H1 (cell line): ENCODE measurements at regions not wholly inside any gene's neighbourhood (a gene's known extent, or its start where the extent isn't known, plus 50 kb on each side); places are given as distances from the start of the nearest gene placed in this dataset.

Experiments used
- CTCF ChIA-PET: fragments of 300-600 bp; sonication (Branson Sonifier 250); formaldehyde crosslinking; loops from one replicate; lab custom pipeline; 2021; ENCODE audit not compliant: partially characterized antibody; lab: Charles Lee
- POLR2A ChIA-PET: fragments of 300-600 bp; sonication (Branson Sonifier 250); formaldehyde crosslinking; loops from one replicate; lab custom pipeline; 2021; ENCODE audit warnings: inconsistent platforms; ENCODE audit not compliant: partially characterized antibody; lab: Charles Lee
- DNase-seq, 2 experiments: peaks; one replicate each; pipeline versions ENCODE4 v3.0.0 to v3.0.0-alpha.2; 2010 to 2022; ENCODE audit warnings: low spot score in 2 of 2, low read depth in 1 of 2, mixed read lengths in 1 of 2
- FAIRE-seq: peaks from 2 replicates; lab custom pipeline; 2011; peaks lifted over from hg19 to GRCh38; lab: Jason Lieb, UNC
- H2AFZ ChIP-seq: 2 replicates; pipeline ENCODE4 v1.8.1; 2012; ENCODE audit warnings: low read length, inconsistent platforms
- H2AK5ac ChIP-seq: 2 replicates; pipeline ENCODE4 v1.6.1; 2013; ENCODE audit warnings: low read depth, low read length
- H2BK120ac ChIP-seq: replicated peaks from 2 replicates; pipeline ENCODE3; 2013; ENCODE audit warnings: low read depth, low read length, inconsistent platforms
- H2BK12ac ChIP-seq: 2 replicates; pipeline ENCODE4 v1.6.1; 2013; ENCODE audit warnings: low read depth, low read length
- H2BK15ac ChIP-seq: 2 replicates; pipeline ENCODE4 v1.6.1; 2013; ENCODE audit warnings: low read length
- H2BK20ac ChIP-seq: 2 replicates; pipeline ENCODE4 v1.6.1; 2013; ENCODE audit warnings: low read length
- H2BK5ac ChIP-seq: 2 replicates; pipeline ENCODE4 v1.6.1; 2013; ENCODE audit warnings: low read depth, low read length
- H3K14ac ChIP-seq: 2 replicates; pipeline ENCODE4 v1.6.1; 2013; ENCODE audit warnings: inconsistent platforms; ENCODE audit not compliant: insufficient read length
- H3K18ac ChIP-seq: 2 replicates; pipeline ENCODE4 v1.6.1; 2013; ENCODE audit warnings: low read length; ENCODE audit errors: extremely low read depth
- H3K23ac ChIP-seq: 2 replicates; pipeline ENCODE4 v1.6.1; 2013; ENCODE audit warnings: inconsistent platforms; ENCODE audit not compliant: insufficient read length
- H3K23me2 ChIP-seq: 2 replicates; pipeline ENCODE4 v1.6.1; 2013; ENCODE audit warnings: low read depth, low read length
- H3K27ac ChIP-seq: 2 replicates; pipeline ENCODE4 v1.6.1; 2011; ENCODE audit warnings: low read depth, low read length, inconsistent platforms
- H3K27me3 ChIP-seq, 4 experiments: replicated peaks in 1 of 4; 1 replicate in 1 of 4; 2 replicates in 3 of 4; pipeline versions ENCODE4 v1.6.1 to v1.8.1; 2011 to 2013; ENCODE audit warnings: low read length in 3 of 4, mild to moderate bottlenecking in 3 of 4, inconsistent platforms in 2 of 4, mixed read lengths in 2 of 4, moderate library complexity in 1 of 4; ENCODE audit not compliant: control insufficient read depth in 3 of 4, insufficient read depth in 3 of 4; ENCODE audit errors: extremely low read depth in 1 of 4
- H3K36me3 ChIP-seq, 4 experiments: 2 replicates each; pipeline versions ENCODE4 v1.6.1 to v1.8.1; 2011 to 2013; ENCODE audit warnings: mild to moderate bottlenecking in 4 of 4, low read length in 3 of 4, moderate library complexity in 2 of 4, control low read depth in 1 of 4, inconsistent platforms in 1 of 4; ENCODE audit not compliant: insufficient read depth in 4 of 4, control insufficient read depth in 2 of 4
- H3K4ac ChIP-seq: replicated peaks from 2 replicates; pipeline ENCODE3; 2013; ENCODE audit warnings: low read length, low read depth, mixed read lengths, inconsistent platforms; ENCODE audit not compliant: insufficient read length
- H3K4me1 ChIP-seq, 4 experiments: replicated peaks in 1 of 4; 1 replicate in 1 of 4; 2 replicates in 3 of 4; pipeline versions ENCODE4 v1.6.1 to v1.8.1; 2011 to 2013; ENCODE audit warnings: low read length in 3 of 4, inconsistent platforms in 2 of 4, mixed read lengths in 1 of 4; ENCODE audit not compliant: insufficient read depth in 4 of 4, control insufficient read depth in 3 of 4
- H3K4me2 ChIP-seq, 2 experiments: 2 replicates each; pipeline versions ENCODE4 v1.6.1 to v1.8.1; 2011 to 2013; ENCODE audit warnings: low read depth in 2 of 2, low read length in 2 of 2, control low read depth in 1 of 2, inconsistent platforms in 1 of 2, mild to moderate bottlenecking in 1 of 2; ENCODE audit not compliant: insufficient read depth in 1 of 2
- H3K4me3 ChIP-seq, 4 experiments: fragments of 200-600, 300-600 bp in 1 of 4; sonication (generic), shearing (Covaris generic), sonication (Bioruptor Twin) in 1 of 4; 2 replicates each; pipeline versions ENCODE4 v1.5.1 to v1.8.1; 2011 to 2016; ENCODE audit warnings: low read length in 4 of 4, low read depth in 3 of 4, control low read depth in 2 of 4, inconsistent platforms in 2 of 4, mild to moderate bottlenecking in 2 of 4, mixed read lengths in 1 of 4, moderate library complexity in 1 of 4; ENCODE audit not compliant: insufficient read depth in 2 of 4; ENCODE audit errors: extremely low read depth in 1 of 4
- H3K56ac ChIP-seq: replicated peaks from 2 replicates; pipeline ENCODE3; 2013; ENCODE audit warnings: low read depth, mild to moderate bottlenecking, mixed read lengths, low read length, inconsistent platforms; ENCODE audit not compliant: insufficient read length
- H3K79me1 ChIP-seq: 2 replicates; pipeline ENCODE4 v1.6.1; 2013; ENCODE audit warnings: low read depth, low read length, control low read depth
- H3K79me2 ChIP-seq, 2 experiments: 2 replicates each; pipeline versions ENCODE4 v1.6.1 to v1.8.1; 2012 to 2013; ENCODE audit warnings: low read length in 2 of 2, mild to moderate bottlenecking in 2 of 2, inconsistent platforms in 1 of 2; ENCODE audit not compliant: insufficient read depth in 2 of 2, control insufficient read depth in 1 of 2
- H3K9ac ChIP-seq, 4 experiments: replicated peaks in 1 of 4; 1 replicate in 1 of 4; 2 replicates in 3 of 4; pipeline versions ENCODE4 v1.6.1 to v1.8.1; 2011 to 2013; ENCODE audit warnings: low read depth in 3 of 4, low read length in 3 of 4, control low read depth in 2 of 4, mild to moderate bottlenecking in 2 of 4, moderate library complexity in 2 of 4, inconsistent platforms in 1 of 4; ENCODE audit errors: extremely low read depth in 1 of 4
- H3K9me3 ChIP-seq, 2 experiments: 2 replicates each; pipeline versions ENCODE4 v1.6.1 to v1.8.1; 2012 to 2013; ENCODE audit warnings: mild to moderate bottlenecking in 2 of 2, moderate library complexity in 2 of 2, control low read depth in 1 of 2, inconsistent platforms in 1 of 2, low read depth in 1 of 2, low read length in 1 of 2, mixed read lengths in 1 of 2; ENCODE audit not compliant: insufficient read depth in 2 of 2
- H4K20me1 ChIP-seq, 2 experiments: replicated peaks in 1 of 2; 2 replicates each; pipeline versions ENCODE3 to v1.8.1; 2011 to 2013; ENCODE audit warnings: inconsistent platforms in 2 of 2, low read length in 2 of 2, mild to moderate bottlenecking in 1 of 2; ENCODE audit not compliant: insufficient read depth in 2 of 2, control insufficient read depth in 1 of 2
- H4K5ac ChIP-seq: 2 replicates; pipeline ENCODE4 v1.6.1; 2013; ENCODE audit warnings: low read length, low read depth, mixed read lengths, inconsistent platforms; ENCODE audit not compliant: insufficient read length
- H4K8ac ChIP-seq: 2 replicates; pipeline ENCODE4 v1.8.0; 2013; ENCODE audit warnings: mild to moderate bottlenecking, moderate library complexity, low read length, inconsistent platforms; ENCODE audit not compliant: insufficient read depth; ENCODE audit errors: extremely low read depth
- H4K91ac ChIP-seq: replicated peaks from 2 replicates; pipeline ENCODE3; 2013; ENCODE audit warnings: low read length, mixed read lengths, inconsistent platforms; ENCODE audit not compliant: insufficient read length
- RXRA ChIP-seq: IDR thresholded peaks from 2 replicates; pipeline ENCODE4 v1.6.1; 2011; ENCODE audit warnings: low read depth, mild to moderate bottlenecking, low read length, moderate library complexity; ENCODE audit not compliant: insufficient read depth
- WGBS, 2 experiments: shearing (Covaris generic) in 1 of 2; methylation state at CpG; one replicate each; pipeline versions ENCODE4 v1.1.6 to v1.1.7; 2013 to 2015; ENCODE audit warnings: low lambda C conversion rate in 2 of 2, mixed read lengths in 2 of 2, inconsistent platforms in 1 of 2, low coverage in 1 of 2, missing lambda C conversion rate in 1 of 2; ENCODE audit not compliant: insufficient replicate concordance in 2 of 2, insufficient coverage in 1 of 2, insufficient read length in 1 of 2; ENCODE audit errors: extremely low coverage in 1 of 2, missing lambda C conversion rate in 1 of 2; 5-methylcytosine and 5-hydroxymethylcytosine counted together

GRCh38 chr17:5703736-5704135, 119.4 kb upstream of the NLRP1 start:
- DNase-seq (no peak), FAIRE-seq (no peak)
- no peak overlapping the region for H2AFZ ChIP-seq
- no peak overlapping the region for H4K5ac ChIP-seq
- no peak overlapping the region for H3K14ac ChIP-seq
- H3K27me3 ChIP-seq: no peaks in the 10 kb centered on the region
- H3K9me3 ChIP-seq: peaks cover 0 to 6% of the 10 kb centered on the region in 2 experiments; a peak in 1 of 4 replicates
- peak overlapping the region; percentile 75 for H2BK12ac ChIP-seq
- no peak overlapping the region for H3K18ac ChIP-seq
- CTCF ChIA-PET: interaction anchor here (0.5 to 3.1 kb wide), 13 partner anchors 11 to 718 kb away, joined by 3 to 15 read pairs (median 5); no protein-coding TSS in a partner anchor
- 0 out of 2 replicates have a peak overlapping the region, but pooled peaks have one; percentile 82 for H2BK20ac ChIP-seq
- POLR2A ChIA-PET: interaction anchor here (2.1 kb wide), 1 partner anchor 9 kb away, joined by 6 read pairs; no protein-coding TSS in a partner anchor
- no peak overlapping the region for H2BK5ac ChIP-seq
- H3K27ac ChIP-seq: 0 out of 2 replicates have a peak overlapping the region, but pooled peaks have one; percentile 56
- no peak overlapping the region for H3K4me3 ChIP-seq
- 77% methylated on average over 2 of the region's 2 CpGs; no CpG with 5 or more reads in 1 of the 2 experiments for WGBS, 2 experiments
- peaks cover 13 to 36% (median 23%) of the 10 kb centered on the region in 4 experiments; a peak in 5 of 7 replicates for H3K4me1 ChIP-seq
- H2AK5ac ChIP-seq: no peak overlapping the region
- H3K9ac ChIP-seq: no peak overlapping the region
- H3K23ac ChIP-seq: no peak overlapping the region
- no peak overlapping the region for H3K4me2 ChIP-seq
- H3K79me2 ChIP-seq: no peaks in the 10 kb centered on the region
- H3K36me3 ChIP-seq: no peaks in the 10 kb centered on the region
- no peaks in the 10 kb centered on the region for H4K20me1 ChIP-seq
- no peak for TF ChIP-seq RXRA
- no peak overlapping the region for H4K8ac ChIP-seq
- H2BK120ac ChIP-seq: no peak overlapping the region
- no peak overlapping the region for H4K91ac ChIP-seq
- no peak overlapping the region for H3K56ac ChIP-seq
- no peak overlapping the region for H3K4ac ChIP-seq
- no peaks in the 10 kb centered on the region for H3K23me2 ChIP-seq
- peak overlapping the region; percentile 84 for H2BK15ac ChIP-seq
- no peaks in the 10 kb centered on the region; the same call in 1 of the 2 replicates for H3K79me1 ChIP-seq
